NCI-H146 treated with DMSO at 0.1 percent for 48 hours (cell line): ENCODE measurements at regions not wholly inside any gene's neighbourhood (a gene's known extent, or its start where the extent isn't known, plus 50 kb on each side); places are given as distances from the start of the nearest gene placed in this dataset.

Experiments used
- DNase-seq: peaks from one replicate; lab custom pipeline; 2025; ENCODE audit not compliant: unreplicated experiment; lab: John Stamatoyannopoulos, UW

- no peak for DNase-seq
Observed at GRCh38 chr6:145327586-145327985, 407.7 kb downstream of the EPM2A start.

GRCh38 chr6:145329257-145329656 lies 406.1 kb downstream of the EPM2A start:
- DNase-seq = no peak

- DNase-seq = no peak
Observed at GRCh38 chr6:145331066-145331465, 404.3 kb downstream of the EPM2A start.

- DNase-seq = no peak
Observed at GRCh38 chr6:145332011-145332410, 403.3 kb downstream of the EPM2A start.

GRCh38 chr6:145336119-145336518 lies 399.2 kb downstream of the EPM2A start:
- no peak for DNase-seq

- DNase-seq = no peak
Observed at GRCh38 chr6:145339089-145339488, 396.2 kb downstream of the EPM2A start.

- DNase-seq = no peak
Observed at GRCh38 chr6:145340256-145340655, 395.1 kb downstream of the EPM2A start.

GRCh38 chr6:145345094-145345493 lies 390.2 kb downstream of the EPM2A start:
- no peak for DNase-seq

GRCh38 chr6:145347216-145347615 lies 388.1 kb downstream of the EPM2A start:
- DNase-seq = no peak

GRCh38 chr6:145349950-145350510 lies 385.3 kb downstream of the EPM2A start:
- no peak for DNase-seq

GRCh38 chr6:145350928-145351327 lies 384.4 kb downstream of the EPM2A start:
- DNase-seq = no peak

- no peak for DNase-seq
Observed at GRCh38 chr6:145352382-145353080, 382.8 kb downstream of the EPM2A start.

GRCh38 chr6:145360865-145361264 lies 374.5 kb downstream of the EPM2A start:
- peak; percentile 31 for DNase-seq

GRCh38 chr6:145367149-145367548 lies 368.2 kb downstream of the EPM2A start:
- DNase-seq = no peak

GRCh38 chr6:145368075-145368474 lies 367.2 kb downstream of the EPM2A start:
- no peak for DNase-seq

- DNase-seq = no peak
Observed at GRCh38 chr6:145370559-145370958, 364.8 kb downstream of the EPM2A start.

GRCh38 chr6:145372671-145373151 lies 362.6 kb downstream of the EPM2A start:
- no peak for DNase-seq

GRCh38 chr6:145373826-145374225 lies 361.5 kb downstream of the EPM2A start:
- DNase-seq = no peak

GRCh38 chr6:145374570-145374969 lies 360.8 kb downstream of the EPM2A start:
- no peak for DNase-seq

- no peak for DNase-seq
Observed at GRCh38 chr6:145375502-145375901, 359.8 kb downstream of the EPM2A start.

- DNase-seq = no peak
Observed at GRCh38 chr6:145380186-145380585, 355.1 kb downstream of the EPM2A start.

- no peak for DNase-seq
Observed at GRCh38 chr6:145381941-145382340, 353.4 kb downstream of the EPM2A start.

GRCh38 chr6:145383428-145383827 lies 351.9 kb downstream of the EPM2A start:
- DNase-seq = no peak
